K562 (cell line): ENCODE measurements at regions not wholly inside any gene's neighbourhood (a gene's known extent, or its start where the extent isn't known, plus 50 kb on each side); places are given as distances from the start of the nearest gene placed in this dataset.
A peak's percentile ranks its signal among the peaks of the same experiment; 100 is the strongest.

ENCODE experiments used
- ARID1B ChIP-seq: fragments of 450-650 bp; IDR thresholded peaks from 2 replicates; pipeline ENCODE4 v1.6.1; 2016; ENCODE audit warnings: antibody characterized with exemption, mild to moderate bottlenecking, inconsistent platforms
- CBFA2T3 ChIP-seq: fragments of 450-650 bp; IDR thresholded peaks from 2 replicates; pipeline ENCODE4 v1.6.1; 2017
- CTBP1 ChIP-seq: fragments of 450-650 bp; IDR thresholded peaks from 2 replicates; pipeline ENCODE4 v1.6.1; 2016; ENCODE audit warnings: borderline replicate concordance
- DIDO1 ChIP-seq: fragments of 450-650 bp; IDR thresholded peaks from 2 replicates; pipeline ENCODE4 v1.6.1; 2016; ENCODE audit warnings: low read depth, missing biosample characterization, missing genetic modification characterization
- FOXA3 ChIP-seq, 2 experiments: fragments of 450-650 bp in 1 of 2; sonication (generic) in 1 of 2; formaldehyde crosslinking; IDR thresholded peaks in 1 of 2; conservative IDR thresholded peaks in 1 of 2; 2 replicates each; pipeline versions ENCODE4 v1.4.0 to v1.8.0; 2020 to 2022; ENCODE audit warnings: mild to moderate bottlenecking in 2 of 2, missing genetic modification reagents in 1 of 2
- HMG20A ChIP-seq: fragments of 450-650 bp; formaldehyde crosslinking; conservative IDR thresholded peaks from 2 replicates; pipeline ENCODE4 v1.4.0; 2020; ENCODE audit warnings: mild to moderate bottlenecking, mixed read lengths
- L3MBTL2 ChIP-seq: fragments of 450-650 bp; IDR thresholded peaks from 2 replicates; pipeline ENCODE4 v1.6.1; 2016; ENCODE audit warnings: mild to moderate bottlenecking, moderate library complexity
- MYC ChIP-seq, 2 experiments: fragments of 250-450 bp in 1 of 2; sonication (Bioruptor Pico) in 1 of 2; IDR thresholded peaks; 2 replicates each; pipeline versions ENCODE4 v1.5.1 to v1.6.1; 2012 to 2021; ENCODE audit warnings: low read depth in 2 of 2, borderline replicate concordance in 1 of 2, improper control_type of control experiment in 1 of 2, low read length in 1 of 2, mild to moderate bottlenecking in 1 of 2, moderate library complexity in 1 of 2
- RB1 ChIP-seq: fragments of 450-650 bp; IDR thresholded peaks from 2 replicates; pipeline ENCODE4 v1.6.1; 2017; ENCODE audit warnings: low read depth, mild to moderate bottlenecking
- SMARCA4 ChIP-seq: fragments of 450-650 bp; IDR thresholded peaks from 2 replicates; pipeline ENCODE4 v1.6.1; 2016
- SOX6 ChIP-seq: fragments of 450-650 bp; IDR thresholded peaks from 2 replicates; pipeline ENCODE4 v1.6.1; 2014; ENCODE audit warnings: mild to moderate bottlenecking
- SRSF1 ChIP-seq: fragments of 200-400 bp; formaldehyde crosslinking; IDR thresholded peaks from 2 replicates; pipeline ENCODE4 v1.6.1; 2017; ENCODE audit warnings: mild to moderate bottlenecking, low read depth, low read length, moderate library complexity
- ZKSCAN1 ChIP-seq: fragments of 150-350 bp; IDR thresholded peaks from 2 replicates; pipeline ENCODE4 v1.6.1; 2016; ENCODE audit warnings: low read depth, low read length
- ZNF316 ChIP-seq: fragments of 450-650 bp; IDR thresholded peaks from 2 replicates; pipeline ENCODE4 v1.6.1; 2016
- ZSCAN29 ChIP-seq: fragments of 450-650 bp; IDR thresholded peaks from 2 replicates; pipeline ENCODE4 v1.6.1; 2017
- ZZZ3 ChIP-seq: fragments of 450-650 bp; IDR thresholded peaks from 2 replicates; pipeline ENCODE4 v1.6.1; 2016; ENCODE audit warnings: antibody characterized with exemption, mild to moderate bottlenecking, moderate library complexity
- TF ChIP-seq, protein P1 (sequence below): sonication (generic); IDR thresholded peaks from 2 replicates; pipeline ENCODE4 v1.6.1; 2016
- TF ChIP-seq, protein P2 (sequence below): fragments of 450-650 bp; IDR thresholded peaks from 2 replicates; pipeline ENCODE4 v1.6.1; 2017; ENCODE audit warnings: antibody characterized with exemption, mild to moderate bottlenecking

DNA sequence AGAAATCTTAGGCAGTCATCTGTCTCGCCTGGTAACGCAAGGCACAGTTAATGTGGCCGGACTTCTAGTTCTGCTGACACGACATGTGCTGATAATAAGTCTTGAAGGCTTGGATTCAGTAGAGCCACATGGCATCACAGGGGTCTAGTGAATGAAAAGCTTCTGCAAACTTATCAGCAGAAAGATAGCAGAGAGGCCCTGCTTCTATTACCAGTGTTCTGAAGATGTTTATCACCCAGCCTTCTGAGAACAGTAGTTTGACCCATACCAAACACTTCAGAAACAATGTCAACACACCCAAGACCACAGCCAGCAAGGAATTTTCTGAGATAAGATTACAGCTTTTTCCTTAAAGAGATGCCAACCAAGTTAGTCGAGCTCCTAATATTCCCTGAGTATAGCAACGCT, 102.7 kb upstream of the UMPS start (continued):
- peak; percentile 77; the same call in 1 of the 2 replicates for TF ChIP-seq SOX6
- TF ChIP-seq CTBP1: peak; percentile 33; the same call in 1 of the 2 replicates
- TF ChIP-seq ZSCAN29: no peak
- TF ChIP-seq SRSF1: no peak
- TF ChIP-seq L3MBTL2: peak; percentile 65
- TF ChIP-seq FOXA3 (CRISPR knock-in tag; conservative IDR thresholded peaks at IDR 0.05 in 1 of 2, IDR thresholded peaks at IDR 0.05 in 1 of 2): peak in 1 of 2 experiments; percentile 59; a peak in 2 of 4 replicates
- TF ChIP-seq, protein P1, sequence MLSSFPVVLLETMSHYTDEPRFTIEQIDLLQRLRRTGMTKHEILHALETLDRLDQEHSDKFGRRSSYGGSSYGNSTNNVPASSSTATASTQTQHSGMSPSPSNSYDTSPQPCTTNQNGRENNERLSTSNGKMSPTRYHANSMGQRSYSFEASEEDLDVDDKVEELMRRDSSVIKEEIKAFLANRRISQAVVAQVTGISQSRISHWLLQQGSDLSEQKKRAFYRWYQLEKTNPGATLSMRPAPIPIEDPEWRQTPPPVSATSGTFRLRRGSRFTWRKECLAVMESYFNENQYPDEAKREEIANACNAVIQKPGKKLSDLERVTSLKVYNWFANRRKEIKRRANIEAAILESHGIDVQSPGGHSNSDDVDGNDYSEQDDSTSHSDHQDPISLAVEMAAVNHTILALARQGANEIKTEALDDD: 0 out of 2 replicates have a peak, but pooled peaks have one; percentile 29
- peak; percentile 27; the same call in 1 of the 2 replicates for TF ChIP-seq SMARCA4
- peak; percentile 37; the same call in 1 of the 2 replicates for TF ChIP-seq ARID1B
- TF ChIP-seq MYC (IDR thresholded peaks at IDR 0.05; ENCODE audit: low read depth, low read length): peak; percentile 25; the same call in 1 of the 2 replicates
- TF ChIP-seq MYC (CRISPR knock-in tag; IDR thresholded peaks at IDR 0.05; ENCODE audit: borderline replicate concordance, low read depth): no peak
- TF ChIP-seq ZZZ3: no peak
- no peak for TF ChIP-seq HMG20A (CRISPR knock-in tag)
- TF ChIP-seq, protein P2, sequence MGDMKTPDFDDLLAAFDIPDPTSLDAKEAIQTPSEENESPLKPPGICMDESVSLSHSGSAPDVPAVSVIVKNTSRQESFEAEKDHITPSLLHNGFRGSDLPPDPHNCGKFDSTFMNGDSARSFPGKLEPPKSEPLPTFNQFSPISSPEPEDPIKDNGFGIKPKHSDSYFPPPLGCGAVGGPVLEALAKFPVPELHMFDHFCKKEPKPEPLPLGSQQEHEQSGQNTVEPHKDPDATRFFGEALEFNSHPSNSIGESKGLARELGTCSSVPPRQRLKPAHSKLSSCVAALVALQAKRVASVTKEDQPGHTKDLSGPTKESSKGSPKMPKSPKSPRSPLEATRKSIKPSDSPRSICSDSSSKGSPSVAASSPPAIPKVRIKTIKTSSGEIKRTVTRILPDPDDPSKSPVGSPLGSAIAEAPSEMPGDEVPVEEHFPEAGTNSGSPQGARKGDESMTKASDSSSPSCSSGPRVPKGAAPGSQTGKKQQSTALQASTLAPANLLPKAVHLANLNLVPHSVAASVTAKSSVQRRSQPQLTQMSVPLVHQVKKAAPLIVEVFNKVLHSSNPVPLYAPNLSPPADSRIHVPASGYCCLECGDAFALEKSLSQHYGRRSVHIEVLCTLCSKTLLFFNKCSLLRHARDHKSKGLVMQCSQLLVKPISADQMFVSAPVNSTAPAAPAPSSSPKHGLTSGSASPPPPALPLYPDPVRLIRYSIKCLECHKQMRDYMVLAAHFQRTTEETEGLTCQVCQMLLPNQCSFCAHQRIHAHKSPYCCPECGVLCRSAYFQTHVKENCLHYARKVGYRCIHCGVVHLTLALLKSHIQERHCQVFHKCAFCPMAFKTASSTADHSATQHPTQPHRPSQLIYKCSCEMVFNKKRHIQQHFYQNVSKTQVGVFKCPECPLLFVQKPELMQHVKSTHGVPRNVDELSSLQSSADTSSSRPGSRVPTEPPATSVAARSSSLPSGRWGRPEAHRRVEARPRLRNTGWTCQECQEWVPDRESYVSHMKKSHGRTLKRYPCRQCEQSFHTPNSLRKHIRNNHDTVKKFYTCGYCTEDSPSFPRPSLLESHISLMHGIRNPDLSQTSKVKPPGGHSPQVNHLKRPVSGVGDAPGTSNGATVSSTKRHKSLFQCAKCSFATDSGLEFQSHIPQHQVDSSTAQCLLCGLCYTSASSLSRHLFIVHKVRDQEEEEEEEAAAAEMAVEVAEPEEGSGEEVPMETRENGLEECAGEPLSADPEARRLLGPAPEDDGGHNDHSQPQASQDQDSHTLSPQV: 0 out of 2 replicates have a peak, but pooled peaks have one; percentile 24
- TF ChIP-seq DIDO1 (tag): no peak
- no peak for TF ChIP-seq ZKSCAN1
- no peak for TF ChIP-seq RB1
- TF ChIP-seq CBFA2T3: peak; percentile 30; the same call in 1 of the 2 replicates
- TF ChIP-seq ZNF316: peak; percentile 64
